HEK293T (cell line): ENCODE measurements at regions not wholly inside any gene's neighbourhood (a gene's known extent, or its start where the extent isn't known, plus 50 kb on each side); places are given as distances from the start of the nearest gene placed in this dataset.

ENCODE experiments used
- BHLHE40 ChIP-seq: fragments of 450-650 bp; IDR thresholded peaks from 2 replicates; pipeline ENCODE4 v1.6.1; 2016; ENCODE audit warnings: mild to moderate bottlenecking, moderate library complexity, borderline replicate concordance
- NFRKB ChIP-seq: fragments of 450-650 bp; IDR thresholded peaks from 2 replicates; pipeline ENCODE4 v1.6.1; 2016; ENCODE audit warnings: mild to moderate bottlenecking, moderate library complexity

DNA sequence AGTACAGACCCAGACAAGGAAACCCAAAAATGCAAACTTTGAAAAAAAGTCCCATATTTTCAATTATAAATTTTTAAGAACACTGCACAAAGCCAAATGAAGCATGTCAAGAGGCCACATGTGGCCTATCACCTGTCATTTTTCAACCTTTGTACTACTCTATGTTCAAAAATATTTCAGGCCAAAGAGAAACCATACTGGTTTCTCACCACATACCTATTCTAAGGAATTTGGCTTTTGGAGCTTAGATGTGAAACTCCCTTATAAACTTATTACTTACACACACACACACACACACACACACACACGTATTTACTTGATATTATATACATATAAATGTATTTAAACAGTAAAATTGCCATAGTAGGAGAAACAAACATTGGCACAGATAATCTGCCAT is 338.7 kb downstream of the TXNL1 start:
- TF ChIP-seq NFRKB (no peak), BHLHE40 (no peak)
